DND-41 (cell line): ENCODE measurements at regions not wholly inside any gene's neighbourhood (a gene's known extent, or its start where the extent isn't known, plus 50 kb on each side); places are given as distances from the start of the nearest gene placed in this dataset.

Source experiments
- EZH2 ChIP-seq: IDR thresholded peaks from 3 replicates; pipeline ENCODE4 v1.6.1; 2012; ENCODE audit warnings: borderline replicate concordance, low read depth, mild to moderate bottlenecking, moderate library complexity, low read length, inconsistent platforms; ENCODE audit not compliant: severe bottlenecking
- TF ChIP-seq, protein P1 (sequence below): IDR thresholded peaks from 2 replicates; pipeline ENCODE4 v1.5.1; 2012; ENCODE audit warnings: borderline replicate concordance, low read length, moderate library complexity, mild to moderate bottlenecking; ENCODE audit not compliant: poor library complexity, severe bottlenecking; ENCODE audit errors: extremely low read depth

DNA sequence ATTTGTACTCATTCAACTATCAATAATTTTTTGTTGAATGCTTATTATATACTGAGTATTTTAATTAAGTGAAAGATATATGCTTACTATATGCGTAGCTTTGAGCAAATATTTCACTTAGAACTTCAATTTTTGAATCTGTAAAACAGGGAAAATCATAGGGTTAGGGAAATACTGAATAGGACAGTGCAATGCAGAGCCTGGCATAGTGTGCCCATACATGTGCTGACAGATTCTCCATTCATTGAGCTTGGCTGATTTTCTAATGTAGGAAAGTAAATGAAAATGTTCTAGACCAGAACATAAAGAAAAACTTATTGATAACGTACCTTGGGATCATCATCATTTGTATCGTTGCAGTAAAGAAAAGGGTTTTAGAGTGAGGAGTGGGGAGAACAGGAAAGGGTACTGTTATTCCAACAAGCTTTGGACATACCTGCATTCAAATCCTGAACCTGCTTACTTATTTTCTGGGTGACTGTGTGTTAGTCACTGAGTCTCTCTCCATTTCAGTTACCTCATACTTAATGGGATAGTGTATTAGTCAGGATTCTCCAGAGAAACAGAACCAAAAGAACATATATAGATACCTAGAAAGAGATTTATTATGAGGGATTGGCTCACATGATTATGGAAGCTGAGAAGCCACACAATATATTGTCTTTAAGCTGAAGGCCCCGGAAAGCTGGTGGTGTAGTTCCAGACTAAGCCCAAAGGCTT lies 436.4 kb downstream of the ADAMTS20 start:
- TF ChIP-seq, protein P1, sequence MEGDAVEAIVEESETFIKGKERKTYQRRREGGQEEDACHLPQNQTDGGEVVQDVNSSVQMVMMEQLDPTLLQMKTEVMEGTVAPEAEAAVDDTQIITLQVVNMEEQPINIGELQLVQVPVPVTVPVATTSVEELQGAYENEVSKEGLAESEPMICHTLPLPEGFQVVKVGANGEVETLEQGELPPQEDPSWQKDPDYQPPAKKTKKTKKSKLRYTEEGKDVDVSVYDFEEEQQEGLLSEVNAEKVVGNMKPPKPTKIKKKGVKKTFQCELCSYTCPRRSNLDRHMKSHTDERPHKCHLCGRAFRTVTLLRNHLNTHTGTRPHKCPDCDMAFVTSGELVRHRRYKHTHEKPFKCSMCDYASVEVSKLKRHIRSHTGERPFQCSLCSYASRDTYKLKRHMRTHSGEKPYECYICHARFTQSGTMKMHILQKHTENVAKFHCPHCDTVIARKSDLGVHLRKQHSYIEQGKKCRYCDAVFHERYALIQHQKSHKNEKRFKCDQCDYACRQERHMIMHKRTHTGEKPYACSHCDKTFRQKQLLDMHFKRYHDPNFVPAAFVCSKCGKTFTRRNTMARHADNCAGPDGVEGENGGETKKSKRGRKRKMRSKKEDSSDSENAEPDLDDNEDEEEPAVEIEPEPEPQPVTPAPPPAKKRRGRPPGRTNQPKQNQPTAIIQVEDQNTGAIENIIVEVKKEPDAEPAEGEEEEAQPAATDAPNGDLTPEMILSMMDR, result no peak
- no peak for TF ChIP-seq EZH2
